ENCODE measurements at regions not wholly inside any gene's neighbourhood (a gene's known extent, or its start where the extent isn't known, plus 50 kb on each side); places are given as distances from the start of the nearest gene placed in this dataset.

GRCh38 chr2:117639401-117639800 is 175.1 kb upstream of the DDX18 start:
- Histone ChIP-seq H4K5ac (ENCODE audit: insufficient read length, low read depth, low read length) (no peak overlapping the region), H2BK120ac (replicated peaks; ENCODE audit: low read depth, low read length) (no peak overlapping the region), H2BK20ac (ENCODE audit: low read length) (no peak overlapping the region), H3K36me3 (ENCODE audit: control insufficient read depth in 2 of 4, insufficient read depth in 4 of 4, low read length in 3 of 4) (peaks cover 0 to 4% (median 0%) of the 10 kb centered on the region in 4 experiments; a peak in 1 of 8 replicates), H3K4me3 (ENCODE audit: extremely low read depth in 1 of 4, insufficient read depth in 2 of 4, low read depth in 3 of 4, low read length in 4 of 4) (no peak overlapping the region), H3K27me3 (replicated peaks in 1 of 4; ENCODE audit: control insufficient read depth in 3 of 4, extremely low read depth in 1 of 4, insufficient read depth in 3 of 4, low read length in 3 of 4) (no peaks in the 10 kb centered on the region), H3K79me1 (ENCODE audit: low read depth, low read length) (no peaks in the 10 kb centered on the region), H2BK15ac (ENCODE audit: low read length) (no peak overlapping the region), H3K23ac (ENCODE audit: insufficient read length) (no peak overlapping the region), H3K79me2 (ENCODE audit: control insufficient read depth in 1 of 2, insufficient read depth in 2 of 2, low read length in 2 of 2) (no peaks in the 10 kb centered on the region), H3K9ac (replicated peaks in 1 of 4; ENCODE audit: extremely low read depth in 1 of 4, low read depth in 3 of 4, low read length in 3 of 4) (no peak overlapping the region), H4K20me1 (replicated peaks in 1 of 2; ENCODE audit: control insufficient read depth in 1 of 2, insufficient read depth in 2 of 2, low read length in 2 of 2) (no peaks in the 10 kb centered on the region), H4K91ac (replicated peaks; ENCODE audit: insufficient read length, low read length) (no peak overlapping the region), H3K4me1 (replicated peaks in 1 of 4; ENCODE audit: control insufficient read depth in 3 of 4, insufficient read depth in 4 of 4, low read length in 3 of 4) (no peaks in the 10 kb centered on the region), H2BK5ac (ENCODE audit: low read depth, low read length) (no peak overlapping the region), H3K14ac (ENCODE audit: insufficient read length) (no peak overlapping the region), H2AK5ac (ENCODE audit: low read depth, low read length) (no peak overlapping the region), H3K9me3 (ENCODE audit: insufficient read depth in 2 of 2, low read depth in 1 of 2, low read length in 1 of 2) (peaks cover 5 to 12% of the 10 kb centered on the region in 2 experiments; a peak in 1 of 4 replicates), H4K8ac (ENCODE audit: extremely low read depth, insufficient read depth, low read length) (no peak overlapping the region), H3K4me2 (ENCODE audit: insufficient read depth in 1 of 2, low read depth in 2 of 2, low read length in 2 of 2) (no peak overlapping the region), H3K23me2 (ENCODE audit: low read depth, low read length) (no peaks in the 10 kb centered on the region), H3K18ac (ENCODE audit: extremely low read depth, low read length) (no peak overlapping the region), H2BK12ac (ENCODE audit: low read depth, low read length) (no peak overlapping the region), H2AFZ (ENCODE audit: low read length) (no peak overlapping the region), H3K4ac (replicated peaks; ENCODE audit: insufficient read length, low read depth, low read length) (no peak overlapping the region), H3K27ac (ENCODE audit: low read depth, low read length) (no peak overlapping the region), H3K56ac (replicated peaks; ENCODE audit: insufficient read length, low read depth, low read length) (no peak overlapping the region)
- POLR2A ChIA-PET (ENCODE audit: partially characterized antibody): no interaction called here
- FAIRE-seq: no peak
- 93% methylated on average over 1 of the region's 1 CpG; no CpG with 5 or more reads in 1 of the 2 experiments for WGBS, 2 experiments (ENCODE audit: extremely low coverage in 1 of 2, insufficient coverage in 1 of 2, insufficient read length in 1 of 2, insufficient replicate concordance in 2 of 2, low coverage in 1 of 2, low lambda C conversion rate in 2 of 2, missing lambda C conversion rate in 1 of 2)
- DNase-seq (ENCODE audit: low read depth in 1 of 2, low spot score in 2 of 2): no peak
- CTCF ChIA-PET (ENCODE audit: partially characterized antibody): no interaction called here
- no peak for TF ChIP-seq BACH1 (IDR thresholded peaks at IDR 0.05; ENCODE audit: low read length)
- no peak for TF ChIP-seq KDM4A (IDR thresholded peaks at IDR 0.05; ENCODE audit: low read depth, low read length, severe bottlenecking)
- TF ChIP-seq JUN (IDR thresholded peaks at IDR 0.05; ENCODE audit: low read depth, low read length): no peak
- TF ChIP-seq CTBP2 (IDR thresholded peaks at IDR 0.05; ENCODE audit: borderline replicate concordance, insufficient read depth, insufficient read length, low read length): no peak
- no peak for TF ChIP-seq SIX5 (IDR thresholded peaks at IDR 0.05; ENCODE audit: low read depth, low read length)
- TF ChIP-seq HDAC6 (IDR thresholded peaks at IDR 0.05; ENCODE audit: low read depth, low read length): no peak
- no peak for TF ChIP-seq FOSL1 (IDR thresholded peaks at IDR 0.05; ENCODE audit: insufficient read depth, low read depth, low read length)
- no peak for TF ChIP-seq EZH2 (IDR thresholded peaks at IDR 0.05; ENCODE audit: low read depth, low read length, severe bottlenecking)
- no peak for TF ChIP-seq ZNF274 (IDR thresholded peaks at IDR 0.05; ENCODE audit: borderline replicate concordance, extremely low read depth, low read length)
- no peak for TF ChIP-seq NANOG (IDR thresholded peaks at IDR 0.05; ENCODE audit: insufficient read depth, low read depth, low read length, poor library complexity, severe bottlenecking)
- no peak for TF ChIP-seq SIRT6 (IDR thresholded peaks at IDR 0.05; ENCODE audit: low read length)
- no peak for TF ChIP-seq CTCF (IDR thresholded peaks at IDR 0.05; ENCODE audit: control extremely low read depth in 1 of 3, insufficient read depth in 1 of 3, low read depth in 1 of 3, low read length in 3 of 3)
